Trophoblast cell (in vitro differentiated cells and primary cell): ENCODE measurements at regions not wholly inside any gene's neighbourhood (a gene's known extent, or its start where the extent isn't known, plus 50 kb on each side); places are given as distances from the start of the nearest gene placed in this dataset.

ENCODE experiments used
- DNase-seq, 2 donors: peaks; one replicate each; pipeline ENCODE4 v3.0.0-alpha.2; 2016
- H2AFZ ChIP-seq: 2 replicates; pipeline ENCODE4 v1.6.1; 2013; ENCODE audit warnings: low read length, moderate library complexity, mild to moderate bottlenecking; ENCODE audit not compliant: insufficient read depth, poor library complexity
- H2AK5ac ChIP-seq: 2 replicates; pipeline ENCODE4 v1.6.1; 2013; ENCODE audit warnings: mild to moderate bottlenecking, low read length
- H2BK120ac ChIP-seq: 2 replicates; pipeline ENCODE4 v1.6.1; 2013; ENCODE audit warnings: low read length, mild to moderate bottlenecking, moderate library complexity; ENCODE audit not compliant: insufficient read depth, poor library complexity
- H2BK12ac ChIP-seq: 2 replicates; pipeline ENCODE4 v1.6.1; 2013; ENCODE audit warnings: mild to moderate bottlenecking, low read length, moderate library complexity
- H2BK5ac ChIP-seq: 2 replicates; pipeline ENCODE4 v1.6.1; 2013; ENCODE audit warnings: low read length, low read depth, moderate library complexity, mild to moderate bottlenecking; ENCODE audit not compliant: poor library complexity
- H3K14ac ChIP-seq: 2 replicates; pipeline ENCODE4 v1.6.1; 2013; ENCODE audit warnings: mild to moderate bottlenecking, low read length
- H3K18ac ChIP-seq: 2 replicates; pipeline ENCODE4 v1.6.1; 2013; ENCODE audit warnings: mild to moderate bottlenecking, low read length
- H3K23ac ChIP-seq: 2 replicates; pipeline ENCODE4 v1.6.1; 2013; ENCODE audit warnings: low read length
- H3K27ac ChIP-seq: 2 replicates; pipeline ENCODE4 v1.5.1; 2013; ENCODE audit warnings: low read depth, mild to moderate bottlenecking, inconsistent platforms, low read length, moderate library complexity
- H3K27me3 ChIP-seq: 2 replicates; pipeline ENCODE4 v1.6.1; 2013; ENCODE audit warnings: inconsistent platforms, mild to moderate bottlenecking, low read length, moderate library complexity; ENCODE audit not compliant: insufficient read depth
- H3K36me3 ChIP-seq, 2 experiments: 1 replicate in 1 of 2; 2 replicates in 1 of 2; pipeline ENCODE4 v1.6.1; 2013; ENCODE audit warnings: low read length in 2 of 2, mild to moderate bottlenecking in 2 of 2, moderate library complexity in 1 of 2; ENCODE audit not compliant: insufficient read depth in 2 of 2, control insufficient read depth in 1 of 2
- H3K4ac ChIP-seq: 2 replicates; pipeline ENCODE4 v1.6.1; 2013; ENCODE audit warnings: low read depth, mild to moderate bottlenecking, low read length, moderate library complexity
- H3K4me1 ChIP-seq, 2 experiments: 1 replicate in 1 of 2; 2 replicates in 1 of 2; pipeline ENCODE4 v1.6.1; 2013; ENCODE audit warnings: low read length in 2 of 2, mild to moderate bottlenecking in 2 of 2, moderate library complexity in 1 of 2; ENCODE audit not compliant: insufficient read depth in 2 of 2, control insufficient read depth in 1 of 2
- H3K4me2 ChIP-seq: 2 replicates; pipeline ENCODE4 v1.6.1; 2013; ENCODE audit warnings: inconsistent platforms, mild to moderate bottlenecking, low read length, moderate library complexity
- H3K4me3 ChIP-seq: 2 replicates; pipeline ENCODE4 v1.5.1; 2013; ENCODE audit warnings: mild to moderate bottlenecking, low read depth, low read length, inconsistent platforms
- H3K79me1 ChIP-seq: one replicate; pipeline ENCODE4 v1.6.1; 2013; ENCODE audit warnings: low read length
- H3K79me2 ChIP-seq: 2 replicates; pipeline ENCODE4 v1.6.1; 2013; ENCODE audit warnings: low read length, mild to moderate bottlenecking; ENCODE audit not compliant: control insufficient read depth, insufficient read depth, poor library complexity
- H3K9ac ChIP-seq: 2 replicates; pipeline ENCODE4 v1.6.1; 2013; ENCODE audit warnings: mild to moderate bottlenecking, low read length
- H3K9me3 ChIP-seq: 2 replicates; pipeline ENCODE4 v1.6.1; 2013; ENCODE audit warnings: low read depth, mild to moderate bottlenecking, control low read depth, inconsistent platforms, low read length; ENCODE audit not compliant: insufficient read depth
- H4K12ac ChIP-seq: 2 replicates; pipeline ENCODE4 v1.6.1; 2013; ENCODE audit warnings: low read depth, mild to moderate bottlenecking, low read length, moderate library complexity
- H4K8ac ChIP-seq: 2 replicates; pipeline ENCODE4 v1.6.1; 2013; ENCODE audit warnings: low read depth, mild to moderate bottlenecking, low read length, moderate library complexity
- H4K91ac ChIP-seq: one replicate; pipeline ENCODE4 v1.6.1; 2013; ENCODE audit warnings: low read depth, mild to moderate bottlenecking, low read length, moderate library complexity
- WGBS: extraction: QIAGEN DNeasy Blood & Tissue Kit; methylation state at CpG from one replicate; pipeline ENCODE4 v1.1.7; 2013; ENCODE audit warnings: missing lambda C conversion rate; ENCODE audit not compliant: insufficient read length, insufficient coverage; ENCODE audit errors: extremely low coverage; 5-methylcytosine and 5-hydroxymethylcytosine counted together

- Histone ChIP-seq H3K27me3 (no peaks in the 10 kb centered on the region), H2AK5ac (no peak overlapping the region), H3K23ac (no peak overlapping the region), H3K27ac (no peak overlapping the region), H3K4ac (no peak overlapping the region), H2AFZ (no peak overlapping the region), H2BK120ac (no peak overlapping the region), H4K8ac (no peak overlapping the region), H4K12ac (no peak overlapping the region), H3K9ac (no peak overlapping the region), H3K4me2 (no peak overlapping the region), H3K36me3 (no peaks in the 10 kb centered on the region), H3K79me2 (no peaks in the 10 kb centered on the region), H3K18ac (no peak overlapping the region), H2BK5ac (no peak overlapping the region), H3K4me1 (no peaks in the 10 kb centered on the region), H3K4me3 (no peak overlapping the region), H3K79me1 (no peaks in the 10 kb centered on the region), H3K9me3 (no peaks in the 10 kb centered on the region), H4K91ac (no peak overlapping the region), H3K14ac (no peak overlapping the region), H2BK12ac (no peak overlapping the region)
- no CpG with 5 or more reads among the region's 3 CpGs for WGBS
- no peak for DNase-seq
Measured at GRCh38 chr7:51569581-51569980, 253.0 kb upstream of the COBL start.

GRCh38 chr7:51569176-51569575 lies 252.6 kb upstream of the COBL start:
- no peaks in the 10 kb centered on the region for H3K4me1 ChIP-seq
- no peak overlapping the region for H4K12ac ChIP-seq
- H3K4me2 ChIP-seq, result no peak overlapping the region
- no peak overlapping the region for H2AFZ ChIP-seq
- no peak overlapping the region for H4K8ac ChIP-seq
- H3K27me3 ChIP-seq, result no peaks in the 10 kb centered on the region
- H2AK5ac ChIP-seq, result no peak overlapping the region
- no peak overlapping the region for H3K27ac ChIP-seq
- H3K14ac ChIP-seq, result no peak overlapping the region
- no peak overlapping the region for H2BK120ac ChIP-seq
- H3K23ac ChIP-seq, result no peak overlapping the region
- H3K4me3 ChIP-seq, result no peak overlapping the region
- no peak overlapping the region for H3K4ac ChIP-seq
- no peak overlapping the region for H4K91ac ChIP-seq
- no peaks in the 10 kb centered on the region for H3K36me3 ChIP-seq
- H3K79me2 ChIP-seq, result no peaks in the 10 kb centered on the region
- H3K79me1 ChIP-seq, result no peaks in the 10 kb centered on the region
- H2BK12ac ChIP-seq, result no peak overlapping the region
- WGBS, result no CpG with 5 or more reads among the region's 5 CpGs
- DNase-seq, result no peak
- no peak overlapping the region for H3K9ac ChIP-seq
- H3K9me3 ChIP-seq, result no peaks in the 10 kb centered on the region
- H2BK5ac ChIP-seq, result no peak overlapping the region
- H3K18ac ChIP-seq, result no peak overlapping the region

- Histone ChIP-seq H3K79me2 (no peaks in the 10 kb centered on the region), H3K9me3 (no peaks in the 10 kb centered on the region), H3K14ac (no peak overlapping the region), H4K91ac (no peak overlapping the region), H3K79me1 (no peaks in the 10 kb centered on the region), H2BK5ac (no peak overlapping the region), H3K4me3 (no peak overlapping the region), H3K4me1 (no peaks in the 10 kb centered on the region), H2BK120ac (no peak overlapping the region), H4K8ac (no peak overlapping the region), H2AK5ac (no peak overlapping the region), H3K4me2 (no peak overlapping the region), H4K12ac (no peak overlapping the region), H2BK12ac (no peak overlapping the region), H3K9ac (no peak overlapping the region), H3K36me3 (no peaks in the 10 kb centered on the region), H3K27ac (no peak overlapping the region), H3K27me3 (no peaks in the 10 kb centered on the region), H3K4ac (no peak overlapping the region), H2AFZ (no peak overlapping the region), H3K18ac (no peak overlapping the region), H3K23ac (no peak overlapping the region)
- no CpG with 5 or more reads among the region's 4 CpGs for WGBS
- DNase-seq, result no peak
Measured at GRCh38 chr7:51551070-51551469, 234.5 kb upstream of the COBL start.

- Histone ChIP-seq H3K9ac (no peak overlapping the region), H2BK120ac (no peak overlapping the region), H2AK5ac (no peak overlapping the region), H4K91ac (no peak overlapping the region), H3K23ac (no peak overlapping the region), H2BK12ac (no peak overlapping the region), H3K4me2 (no peak overlapping the region), H2AFZ (no peak overlapping the region), H3K4me3 (no peak overlapping the region), H3K36me3 (no peaks in the 10 kb centered on the region), H3K4ac (no peak overlapping the region), H3K14ac (no peak overlapping the region), H2BK5ac (no peak overlapping the region), H3K4me1 (peaks cover 4 to 5% of the 10 kb centered on the region in 2 experiments), H4K12ac (no peak overlapping the region), H3K9me3 (peaks cover 4% of the 10 kb centered on the region), H3K18ac (no peak overlapping the region), H3K79me2 (no peaks in the 10 kb centered on the region), H3K27me3 (no peaks in the 10 kb centered on the region), H3K79me1 (no peaks in the 10 kb centered on the region), H3K27ac (no peak overlapping the region), H4K8ac (no peak overlapping the region)
- DNase-seq, result no peak
- no CpG with 5 or more reads among the region's 2 CpGs for WGBS
Measured at GRCh38 chr7:51545131-51545530, 228.5 kb upstream of the COBL start.
